ENCODE measurements at regions not wholly inside any gene's neighbourhood (a gene's known extent, or its start where the extent isn't known, plus 50 kb on each side); places are given as distances from the start of the nearest gene placed in this dataset.

GRCh38 chr6:20271818-20272217 is 59.5 kb upstream of the MBOAT1 start:
- TF ChIP-seq CTCF (IDR thresholded peaks at IDR 0.05), result no peak
- TF ChIP-seq POLR2A (IDR thresholded peaks at IDR 0.05), result no peak

Measured in heart left ventricle (tissue), 13 donors.